ENCODE measurements at regions not wholly inside any gene's neighbourhood (a gene's known extent, or its start where the extent isn't known, plus 50 kb on each side); places are given as distances from the start of the nearest gene placed in this dataset.

- H3K4me1 Mint-ChIP-seq, result no peaks in the 10 kb centered on the region
- no peak overlapping the region for H3K27ac Mint-ChIP-seq
- no peaks in the 10 kb centered on the region for H3K36me3 ChIP-seq
- no peak overlapping the region for H3K9ac ChIP-seq
- H3K4me3 ChIP-seq, result no peak overlapping the region
- DNase-seq (ENCODE audit: low spot score), result no peak
- no peaks in the 10 kb centered on the region for H3K36me3 Mint-ChIP-seq
- no peaks in the 10 kb centered on the region for H3K4me1 ChIP-seq
- no peaks in the 10 kb centered on the region for H3K9me3 Mint-ChIP-seq
- no peak overlapping the region for H2AFZ ChIP-seq (replicated peaks)
- no peaks in the 10 kb centered on the region for H3K79me2 ChIP-seq (ENCODE audit: low read depth)
- H3K4me2 ChIP-seq, result no peak overlapping the region
- no peaks in the 10 kb centered on the region for H3K27me3 Mint-ChIP-seq (ENCODE audit: insufficient read depth, low read depth)
- no peak overlapping the region for H3K4me3 Mint-ChIP-seq
- H4K20me1 ChIP-seq (ENCODE audit: low read depth), result no peaks in the 10 kb centered on the region
- H3K27me3 ChIP-seq, result no peaks in the 10 kb centered on the region
- H3K9me3 ChIP-seq (ENCODE audit: low read depth), result no peaks in the 10 kb centered on the region
- no peaks in the 10 kb centered on the region for H3F3A ChIP-seq (ENCODE audit: low read depth)
- no peak overlapping the region for H3K27ac ChIP-seq
- TF ChIP-seq EZH2 (IDR thresholded peaks at IDR 0.05) (no peak), EZH2phosphoT487 (IDR thresholded peaks at IDR 0.05) (no peak), CTCF (IDR thresholded peaks at IDR 0.05) (no peak)
Measured at GRCh38 chr10:8596929-8597472, 542.5 kb downstream of the GATA3 start.

GRCh38 chr10:8600192-8600591 is 545.7 kb downstream of the GATA3 start:
- no peak for TF ChIP-seq EZH2phosphoT487 (IDR thresholded peaks at IDR 0.05)
- TF ChIP-seq CTCF (IDR thresholded peaks at IDR 0.05), result no peak
- TF ChIP-seq EZH2 (IDR thresholded peaks at IDR 0.05), result no peak
- H3K4me3 ChIP-seq, result no peak overlapping the region
- H3K4me1 ChIP-seq, result no peaks in the 10 kb centered on the region
- Mint-ChIP-seq H3K4me3 (no peak overlapping the region), H3K27ac (no peak overlapping the region), H3K36me3 (no peaks in the 10 kb centered on the region), H3K9me3 (peaks cover 2% of the 10 kb centered on the region), H3K4me1 (no peaks in the 10 kb centered on the region), H3K27me3 (ENCODE audit: insufficient read depth, low read depth) (no peaks in the 10 kb centered on the region)
- H3K79me2 ChIP-seq (ENCODE audit: low read depth), result no peaks in the 10 kb centered on the region
- no peaks in the 10 kb centered on the region for H3K27me3 ChIP-seq
- H4K20me1 ChIP-seq (ENCODE audit: low read depth), result no peaks in the 10 kb centered on the region
- DNase-seq (ENCODE audit: low spot score), result no peak
- H3K9ac ChIP-seq, result no peak overlapping the region
- no peaks in the 10 kb centered on the region for H3K9me3 ChIP-seq (ENCODE audit: low read depth)
- no peaks in the 10 kb centered on the region for H3F3A ChIP-seq (ENCODE audit: low read depth)
- H3K27ac ChIP-seq, result no peak overlapping the region
- H2AFZ ChIP-seq (replicated peaks), result no peak overlapping the region
- H3K36me3 ChIP-seq, result no peaks in the 10 kb centered on the region
- H3K4me2 ChIP-seq, result no peak overlapping the region

- TF ChIP-seq EZH2 (IDR thresholded peaks at IDR 0.05) (no peak), CTCF (IDR thresholded peaks at IDR 0.05) (no peak), EZH2phosphoT487 (IDR thresholded peaks at IDR 0.05) (no peak)
- Histone ChIP-seq H3F3A (ENCODE audit: low read depth) (no peaks in the 10 kb centered on the region), H4K20me1 (ENCODE audit: low read depth) (no peaks in the 10 kb centered on the region), H3K4me3 (no peak overlapping the region), H3K79me2 (ENCODE audit: low read depth) (no peaks in the 10 kb centered on the region), H3K9ac (no peak overlapping the region), H3K4me1 (no peaks in the 10 kb centered on the region), H3K9me3 (ENCODE audit: low read depth) (no peaks in the 10 kb centered on the region), H3K4me2 (no peak overlapping the region), H3K27me3 (no peaks in the 10 kb centered on the region), H3K36me3 (no peaks in the 10 kb centered on the region), H3K27ac (no peak overlapping the region), H2AFZ (replicated peaks) (no peak overlapping the region)
- Mint-ChIP-seq H3K36me3 (no peaks in the 10 kb centered on the region), H3K9me3 (peaks cover 14% of the 10 kb centered on the region), H3K27ac (no peak overlapping the region), H3K4me1 (no peaks in the 10 kb centered on the region), H3K4me3 (no peak overlapping the region), H3K27me3 (ENCODE audit: insufficient read depth, low read depth) (no peaks in the 10 kb centered on the region)
- DNase-seq (ENCODE audit: low spot score), result no peak
Measured at GRCh38 chr10:8602821-8603220, 548.3 kb downstream of the GATA3 start.

All from neural progenitor cell (in vitro differentiated cells).